ENCODE measurements at regions not wholly inside any gene's neighbourhood (a gene's known extent, or its start where the extent isn't known, plus 50 kb on each side); places are given as distances from the start of the nearest gene placed in this dataset.
"Not testable (repeated sequence)": the region's sequence is repeated elsewhere in the genome, so short reads cannot be mapped to it uniquely, and the experiment has no call there.

DNA sequence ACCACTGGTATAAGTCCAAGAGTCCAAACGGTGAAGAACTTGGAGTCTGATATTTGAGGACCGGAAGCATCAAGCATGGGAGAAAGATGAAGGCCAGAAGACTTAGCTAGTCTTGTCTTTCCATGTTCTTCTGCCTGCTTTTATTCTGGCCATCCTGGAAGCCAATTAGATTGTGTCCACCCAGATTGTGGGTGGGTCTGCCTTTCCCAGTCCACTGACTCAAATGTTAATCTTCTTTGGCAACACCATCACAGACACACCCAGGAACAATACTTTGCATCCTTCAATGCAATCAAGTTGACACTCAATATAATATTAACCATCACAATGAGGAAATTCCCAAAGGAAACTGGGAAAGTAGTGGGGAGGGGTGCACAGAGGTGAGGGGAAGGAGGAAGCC lies 340.1 kb downstream of the BMP4 start:
- not testable (repeated sequence) for DNase-seq (ENCODE audit: low read depth)

GRCh38 chr14:53615252-53615651 lies 341.4 kb downstream of the BMP4 start:
- no peak for DNase-seq (ENCODE audit: low read depth)

DNA sequence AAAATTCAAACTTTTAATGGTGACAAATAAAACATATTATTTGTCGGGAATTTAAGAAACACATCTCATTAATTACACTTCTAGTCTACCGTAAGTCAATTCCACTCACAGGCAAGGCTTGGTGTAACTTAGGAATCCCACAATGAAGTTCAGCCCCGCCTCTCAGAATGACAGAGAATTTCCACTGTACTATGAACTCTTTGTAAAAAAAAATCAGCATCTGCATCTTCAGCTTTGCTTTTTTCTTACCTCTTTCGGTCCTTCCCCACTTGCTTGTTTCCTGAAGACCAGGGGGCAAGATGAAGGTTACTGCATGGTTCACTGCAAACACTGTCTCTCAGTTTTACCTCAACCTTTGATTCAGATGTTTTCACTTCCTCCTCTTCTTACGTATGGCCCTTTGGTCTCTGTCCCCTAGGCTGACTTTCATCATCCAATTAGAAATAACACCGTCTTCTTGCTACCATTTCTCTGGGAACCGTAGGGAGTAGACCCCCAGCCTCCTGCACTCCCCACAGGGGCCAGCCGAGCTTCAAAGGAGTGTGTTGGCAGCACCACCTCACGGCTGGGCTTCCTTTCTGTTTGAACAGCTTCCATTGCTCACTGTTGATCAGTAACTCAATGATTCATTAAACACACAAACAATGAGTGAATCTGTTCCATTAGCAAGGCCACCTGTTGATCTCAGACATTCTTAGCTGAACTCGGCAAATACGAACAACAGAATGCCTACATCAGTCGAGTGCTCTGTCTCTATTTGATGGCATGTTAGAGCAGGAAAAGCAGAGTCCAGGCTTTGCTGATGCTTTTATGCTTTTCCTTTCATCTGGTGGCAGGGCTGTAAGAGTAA lies 343.0 kb downstream of the BMP4 start:
- peak; percentile 68 for DNase-seq (ENCODE audit: low read depth)

DNA sequence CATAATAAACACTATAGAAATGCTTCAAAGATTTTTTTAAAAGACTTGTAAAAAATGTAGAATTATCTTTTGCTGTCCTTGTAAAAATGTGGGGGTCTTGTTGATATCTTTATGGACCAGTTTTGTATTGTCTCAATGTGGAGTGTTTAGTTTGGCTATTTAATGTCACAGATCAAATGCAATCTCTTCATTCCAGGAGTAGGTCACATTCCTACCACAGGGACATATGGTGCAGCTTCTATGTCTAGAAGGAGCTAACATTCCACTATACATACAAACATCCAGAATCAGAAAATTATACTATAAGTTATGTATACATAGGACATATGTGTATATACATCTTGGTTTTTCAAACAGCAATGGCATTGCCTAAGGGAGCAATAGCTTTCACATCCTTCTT lies 345.7 kb downstream of the BMP4 start:
- DNase-seq (ENCODE audit: low read depth): no peak

- no peak for DNase-seq (ENCODE audit: low read depth)
These were observed 347.6 kb downstream of the BMP4 start for GRCh38 chr14:53609009-53609408.

- peak; percentile 63 for DNase-seq (ENCODE audit: low read depth)
These were observed 348.3 kb downstream of the BMP4 start for GRCh38 chr14:53608369-53608768.

GRCh38 chr14:53606203-53606602 lies 350.4 kb downstream of the BMP4 start:
- DNase-seq (ENCODE audit: low read depth): no peak

GRCh38 chr14:53605562-53605961 lies 351.1 kb downstream of the BMP4 start:
- no peak for DNase-seq (ENCODE audit: low read depth)

- no peak for DNase-seq (ENCODE audit: low read depth)
These were observed 352.6 kb downstream of the BMP4 start for GRCh38 chr14:53603994-53604393.

DNA sequence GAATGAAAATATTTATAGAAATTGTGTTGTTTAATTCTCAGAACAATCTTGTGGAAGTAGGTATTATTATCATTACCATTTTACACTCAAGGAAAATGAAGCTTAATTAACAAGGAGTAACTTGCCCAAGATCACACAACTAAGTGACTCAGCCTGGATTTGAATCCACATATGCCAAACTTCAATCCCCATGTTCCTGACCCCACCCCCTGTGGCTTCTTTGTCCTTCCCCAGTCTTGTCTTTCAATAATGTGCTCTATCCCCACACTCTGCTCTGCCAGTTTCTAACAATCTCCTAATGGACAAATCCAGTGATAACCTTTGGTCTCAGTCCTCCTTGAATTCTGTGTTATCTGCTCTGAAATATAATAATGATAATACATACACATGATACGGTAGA lies 355.2 kb downstream of the BMP4 start:
- DNase-seq (ENCODE audit: low read depth): no peak

GRCh38 chr14:53599221-53599945 lies 357.2 kb downstream of the BMP4 start:
- DNase-seq (ENCODE audit: low read depth): no peak

- DNase-seq (ENCODE audit: low read depth): no peak
These were observed 359.6 kb downstream of the BMP4 start for GRCh38 chr14:53596853-53597525.

DNA sequence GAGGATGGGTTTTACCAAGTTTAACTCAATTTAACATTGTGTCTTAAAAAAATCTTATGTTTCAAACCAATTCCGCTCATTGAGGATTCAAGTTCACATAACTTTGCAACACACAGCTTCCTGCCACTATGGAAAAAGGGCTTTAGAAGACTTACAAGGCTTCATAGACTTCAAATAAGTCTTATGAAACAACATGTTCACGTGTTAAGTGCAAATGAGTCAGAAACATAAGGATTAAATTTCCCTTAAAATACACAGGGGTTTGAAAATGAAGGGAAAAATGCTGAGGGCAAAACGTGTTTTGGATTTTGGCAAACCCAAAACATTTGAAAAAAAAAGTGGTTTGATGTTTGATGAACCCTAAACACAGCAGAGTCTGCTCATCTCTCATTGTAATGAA lies 364.8 kb downstream of the BMP4 start:
- no peak for DNase-seq (ENCODE audit: low read depth)

- DNase-seq (ENCODE audit: low read depth): no peak
These were observed 375.1 kb downstream of the BMP4 start for GRCh38 chr14:53581504-53581903.

- DNase-seq (ENCODE audit: low read depth): no peak
These were observed 384.8 kb downstream of the BMP4 start for GRCh38 chr14:53571641-53572328.

GRCh38 chr14:53570411-53571387 lies 385.9 kb downstream of the BMP4 start:
- no peak for DNase-seq (ENCODE audit: low read depth)

GRCh38 chr14:53569446-53569845 lies 387.2 kb downstream of the BMP4 start:
- DNase-seq (ENCODE audit: low read depth): no peak

- DNase-seq (ENCODE audit: low read depth): no peak
These were observed 389.3 kb downstream of the BMP4 start for GRCh38 chr14:53567236-53567780.

DNA sequence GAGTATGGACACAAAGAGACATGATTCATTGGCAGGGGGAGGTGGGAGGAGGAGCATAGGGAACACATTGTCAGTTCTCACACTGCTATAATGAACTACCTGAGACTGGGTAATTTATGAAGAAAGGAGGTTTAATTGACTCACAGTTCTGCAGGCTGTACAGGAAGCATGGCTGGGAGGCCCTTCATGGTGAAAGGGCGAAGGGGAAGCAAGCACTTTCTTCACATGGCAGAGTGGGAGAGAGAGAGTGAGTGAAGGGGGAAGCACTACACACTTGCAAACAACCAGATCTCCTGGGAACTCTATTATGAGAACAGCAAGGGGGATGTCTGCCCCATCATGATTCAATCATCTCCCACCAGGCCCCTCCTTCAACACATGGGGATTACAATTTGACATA lies 391.8 kb downstream of the BMP4 start:
- DNase-seq (ENCODE audit: low read depth): no peak

DNA sequence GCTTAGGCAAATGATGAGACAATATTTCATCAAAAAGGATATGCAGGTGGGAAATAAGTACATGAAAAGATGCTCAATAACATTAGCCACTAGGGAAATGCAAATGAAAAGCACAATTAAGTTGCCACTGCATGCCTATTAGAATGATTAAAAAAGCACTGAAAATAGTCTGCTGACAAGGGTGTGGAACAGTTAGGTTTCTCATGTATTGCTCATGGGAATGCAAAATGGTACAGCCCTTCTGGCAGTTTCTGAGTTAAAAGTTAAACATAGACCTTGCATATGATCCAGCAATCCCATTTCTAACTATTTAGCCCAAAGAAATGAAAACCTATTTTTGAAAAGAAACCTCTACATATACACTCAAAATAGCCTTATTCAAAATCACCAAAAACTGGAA lies 393.0 kb downstream of the BMP4 start:
- no peak for DNase-seq (ENCODE audit: low read depth)
